Nephron (organoid): ENCODE measurements at regions not wholly inside any gene's neighbourhood (a gene's known extent, or its start where the extent isn't known, plus 50 kb on each side); places are given as distances from the start of the nearest gene placed in this dataset.

Source experiments
- H3K27ac Mint-ChIP-seq, 3 experiments: 2 replicates each; pipeline ENCODE4 v1.8.0; 2020; ENCODE audit warnings: mixed read lengths in 3 of 3, mild to moderate bottlenecking in 2 of 3, moderate library complexity in 1 of 3
- H3K27me3 Mint-ChIP-seq: 2 replicates; pipeline ENCODE4 v1.8.0; 2021; ENCODE audit warnings: low read depth, mild to moderate bottlenecking, moderate library complexity, mixed read lengths
- H3K36me3 Mint-ChIP-seq: 2 replicates; pipeline ENCODE4 v1.8.0; 2020; ENCODE audit warnings: low read depth, mixed read lengths
- H3K4me1 Mint-ChIP-seq: 2 replicates; pipeline ENCODE4 v1.8.0; 2020; ENCODE audit warnings: mixed read lengths
- H3K4me3 Mint-ChIP-seq, 3 experiments: 2 replicates each; pipeline ENCODE4 v1.8.0; 2020; ENCODE audit warnings: mild to moderate bottlenecking in 3 of 3, mixed read lengths in 3 of 3, moderate library complexity in 2 of 3
- H3K9me3 Mint-ChIP-seq: 2 replicates; pipeline ENCODE4 v1.8.0; 2020; ENCODE audit warnings: mixed read lengths
- TF ChIP-seq, protein P1 (sequence below), 3 experiments: fragments of 200-600 bp; sonication (generic); IDR thresholded peaks; one replicate each; pipeline ENCODE4 v1.5.0; 2021; ENCODE audit warnings: antibody characterized with exemption in 3 of 3; ENCODE audit not compliant: unreplicated experiment in 3 of 3

DNA sequence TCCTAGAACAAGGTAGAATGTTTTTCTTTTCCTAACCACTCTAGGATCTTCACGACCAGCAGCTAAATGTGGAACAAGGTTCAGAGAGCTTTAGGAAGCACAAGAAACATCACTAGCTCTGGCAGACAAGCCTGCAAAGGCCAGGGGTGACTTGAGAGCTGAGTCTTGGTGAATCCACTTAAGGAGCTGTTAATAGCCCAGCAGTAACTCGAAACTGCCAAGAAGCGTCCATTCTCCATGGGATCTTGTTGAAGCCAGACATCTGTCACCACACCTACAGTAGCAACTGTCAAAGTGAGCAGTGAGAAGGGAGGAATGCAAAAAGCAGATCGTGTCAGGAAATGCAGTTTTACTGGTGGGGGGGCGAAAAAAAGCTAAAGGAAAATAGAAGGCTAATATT is 87.2 kb downstream of the ATPSCKMT start:
- no peak overlapping the region for H3K27ac Mint-ChIP-seq
- no peak overlapping the region for H3K4me3 Mint-ChIP-seq
- H3K9me3 Mint-ChIP-seq: peaks cover 31% of the 10 kb centered on the region
- TF ChIP-seq, protein P1, sequence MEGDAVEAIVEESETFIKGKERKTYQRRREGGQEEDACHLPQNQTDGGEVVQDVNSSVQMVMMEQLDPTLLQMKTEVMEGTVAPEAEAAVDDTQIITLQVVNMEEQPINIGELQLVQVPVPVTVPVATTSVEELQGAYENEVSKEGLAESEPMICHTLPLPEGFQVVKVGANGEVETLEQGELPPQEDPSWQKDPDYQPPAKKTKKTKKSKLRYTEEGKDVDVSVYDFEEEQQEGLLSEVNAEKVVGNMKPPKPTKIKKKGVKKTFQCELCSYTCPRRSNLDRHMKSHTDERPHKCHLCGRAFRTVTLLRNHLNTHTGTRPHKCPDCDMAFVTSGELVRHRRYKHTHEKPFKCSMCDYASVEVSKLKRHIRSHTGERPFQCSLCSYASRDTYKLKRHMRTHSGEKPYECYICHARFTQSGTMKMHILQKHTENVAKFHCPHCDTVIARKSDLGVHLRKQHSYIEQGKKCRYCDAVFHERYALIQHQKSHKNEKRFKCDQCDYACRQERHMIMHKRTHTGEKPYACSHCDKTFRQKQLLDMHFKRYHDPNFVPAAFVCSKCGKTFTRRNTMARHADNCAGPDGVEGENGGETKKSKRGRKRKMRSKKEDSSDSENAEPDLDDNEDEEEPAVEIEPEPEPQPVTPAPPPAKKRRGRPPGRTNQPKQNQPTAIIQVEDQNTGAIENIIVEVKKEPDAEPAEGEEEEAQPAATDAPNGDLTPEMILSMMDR (IDR thresholded peaks at IDR 0.05; ENCODE audit: unreplicated experiment in 3 of 3): no peak
- peaks cover 14% of the 10 kb centered on the region for H3K4me1 Mint-ChIP-seq
- H3K27me3 Mint-ChIP-seq: peaks cover 8% of the 10 kb centered on the region
- H3K36me3 Mint-ChIP-seq: peaks cover 7% of the 10 kb centered on the region

DNA sequence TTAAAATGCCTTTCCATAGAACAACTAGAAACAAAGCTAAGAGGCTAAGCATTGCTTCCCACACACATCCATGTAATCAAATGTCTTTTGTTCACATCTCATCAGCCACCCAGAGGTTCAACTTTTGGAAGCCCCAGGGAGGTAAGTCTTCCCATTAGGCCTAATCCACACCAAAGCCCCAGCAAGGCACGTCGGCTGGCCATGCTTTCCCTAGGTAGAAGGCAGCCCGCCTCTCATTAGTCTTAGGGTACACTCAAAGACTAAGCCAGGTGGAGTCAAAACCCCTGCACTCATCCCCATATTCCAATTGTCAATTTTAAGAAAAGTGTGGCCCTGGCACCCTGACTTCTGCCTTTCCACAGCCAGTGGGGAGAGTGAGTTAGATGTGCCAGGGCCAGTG is 87.9 kb downstream of the ATPSCKMT start:
- TF ChIP-seq, protein P1 (IDR thresholded peaks at IDR 0.05; ENCODE audit: unreplicated experiment in 3 of 3): no peak
- peaks cover 8% of the 10 kb centered on the region for H3K27me3 Mint-ChIP-seq
- H3K4me3 Mint-ChIP-seq: no peak overlapping the region
- H3K4me1 Mint-ChIP-seq: peaks cover 17% of the 10 kb centered on the region
- peaks cover 30% of the 10 kb centered on the region for H3K9me3 Mint-ChIP-seq
- H3K36me3 Mint-ChIP-seq: peaks cover 7% of the 10 kb centered on the region
- no peak overlapping the region for H3K27ac Mint-ChIP-seq

DNA sequence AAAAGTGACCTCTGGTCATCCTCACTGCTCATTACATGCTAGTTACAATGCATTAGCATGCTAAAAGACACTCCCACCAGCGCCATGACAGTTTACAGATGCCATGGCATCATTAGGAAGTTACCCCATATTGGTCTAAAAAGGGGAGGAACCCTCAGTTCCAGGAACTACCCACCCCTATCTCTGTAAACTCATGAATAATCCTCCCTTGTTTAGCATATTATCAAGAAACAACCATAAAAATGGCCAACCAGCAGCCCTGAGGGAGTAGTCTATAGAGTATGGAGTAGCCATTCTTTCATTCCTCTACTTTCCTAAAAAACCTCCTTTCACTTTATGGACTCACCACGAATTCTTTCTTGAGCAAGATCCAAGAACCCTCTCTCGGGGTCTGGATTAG is 89.4 kb downstream of the ATPSCKMT start:
- TF ChIP-seq, protein P1 (IDR thresholded peaks at IDR 0.05; ENCODE audit: unreplicated experiment in 3 of 3): no peak
- peaks cover 17% of the 10 kb centered on the region for H3K4me1 Mint-ChIP-seq
- H3K36me3 Mint-ChIP-seq: no peaks in the 10 kb centered on the region
- H3K27ac Mint-ChIP-seq: no peak overlapping the region
- peaks cover 8% of the 10 kb centered on the region for H3K27me3 Mint-ChIP-seq
- H3K9me3 Mint-ChIP-seq: peaks cover 16% of the 10 kb centered on the region
- H3K4me3 Mint-ChIP-seq: no peak overlapping the region

DNA sequence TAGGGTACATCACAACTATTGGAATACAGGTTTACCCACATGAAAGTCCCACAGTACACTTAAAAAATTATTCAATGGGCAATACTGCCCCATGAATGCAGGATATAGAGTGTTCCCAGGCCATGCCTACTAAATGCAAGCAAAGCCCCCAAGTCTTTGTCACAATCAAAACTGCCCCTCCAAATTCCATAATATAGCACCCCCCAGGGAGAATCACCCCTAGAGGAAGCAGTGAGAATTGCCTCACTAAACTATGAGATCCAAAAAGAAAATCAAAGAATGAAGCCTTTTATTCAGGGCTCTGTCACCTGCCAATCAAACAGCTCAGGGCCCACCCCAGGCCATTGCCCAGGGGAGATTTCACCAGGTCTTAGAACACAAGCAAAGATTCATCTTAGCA is 90.8 kb downstream of the ATPSCKMT start:
- Mint-ChIP-seq H3K27me3 (peaks cover 8% of the 10 kb centered on the region), H3K36me3 (no peaks in the 10 kb centered on the region), H3K4me1 (peaks cover 17% of the 10 kb centered on the region), H3K9me3 (peaks cover 4% of the 10 kb centered on the region), H3K4me3 (no peak overlapping the region), H3K27ac (no peak overlapping the region)
- TF ChIP-seq, protein P1 (IDR thresholded peaks at IDR 0.05; ENCODE audit: unreplicated experiment in 3 of 3): no peak

DNA sequence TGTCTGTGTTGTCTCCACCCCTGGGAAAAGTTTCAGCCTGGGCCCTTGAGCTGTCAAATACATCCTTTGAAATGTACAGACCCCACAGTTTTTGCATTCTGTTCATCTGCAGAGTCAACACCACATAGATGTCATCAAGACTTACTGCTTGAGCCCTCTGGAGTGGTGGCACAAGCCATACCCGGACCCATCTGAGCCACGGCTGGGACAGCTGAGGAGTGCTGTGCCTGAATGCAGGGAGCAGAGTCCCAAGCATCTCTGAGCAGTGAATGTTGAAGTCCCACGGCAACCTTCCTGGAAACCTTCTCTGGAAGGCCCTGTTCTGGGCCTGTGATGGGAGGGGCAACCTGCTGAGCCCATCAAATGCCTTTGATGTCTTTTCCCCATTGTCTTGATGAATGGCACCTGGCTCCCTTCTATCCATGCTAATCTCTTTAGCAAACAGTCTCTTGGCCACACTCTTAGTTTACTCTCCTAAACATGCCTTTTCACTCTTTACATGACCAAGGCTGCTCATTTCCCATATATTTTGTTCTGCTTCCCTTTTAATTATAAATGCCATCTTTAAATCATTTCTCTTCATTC is 92.5 kb downstream of the ATPSCKMT start:
- H3K36me3 Mint-ChIP-seq: no peaks in the 10 kb centered on the region
- TF ChIP-seq, protein P1 (IDR thresholded peaks at IDR 0.05; ENCODE audit: unreplicated experiment in 3 of 3): no peak
- H3K4me3 Mint-ChIP-seq: no peak overlapping the region
- peaks cover 11% of the 10 kb centered on the region for H3K4me1 Mint-ChIP-seq
- H3K27ac Mint-ChIP-seq: no peak overlapping the region
- no peaks in the 10 kb centered on the region for H3K27me3 Mint-ChIP-seq
- no peaks in the 10 kb centered on the region for H3K9me3 Mint-ChIP-seq

DNA sequence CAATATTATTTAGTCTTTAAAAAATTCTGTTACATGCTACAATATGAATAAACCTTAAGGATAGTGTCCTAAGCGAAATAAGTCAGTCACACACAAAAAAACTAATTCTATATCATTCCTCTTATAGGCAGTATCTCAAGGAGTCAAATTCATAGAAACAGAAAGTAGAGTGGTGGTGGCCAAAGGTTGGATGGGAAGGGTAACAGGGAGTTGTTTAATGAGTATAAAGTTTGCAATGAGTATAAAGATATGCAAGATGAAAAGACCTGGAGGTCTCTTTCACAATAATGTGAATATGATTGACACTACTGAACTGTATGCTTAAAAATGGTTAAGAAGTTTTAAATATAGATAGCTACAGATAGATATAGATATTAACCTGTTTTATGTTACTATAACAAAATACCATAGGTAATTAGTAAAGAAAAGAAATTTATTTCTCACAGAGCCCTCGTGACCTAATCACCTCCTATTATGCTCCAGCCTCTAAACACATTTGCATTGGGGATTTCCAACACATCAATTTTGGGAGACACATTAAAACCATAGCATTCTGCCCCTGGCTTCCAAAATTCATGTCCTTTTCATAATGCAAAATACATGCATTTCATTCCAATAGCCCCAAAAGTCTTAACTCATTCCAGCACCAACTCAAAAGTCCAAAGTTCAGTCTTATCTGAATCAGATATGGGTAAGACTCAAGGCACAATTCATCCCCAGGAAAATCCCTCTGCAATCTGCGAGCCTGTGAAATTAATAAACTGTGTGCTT is 93.6 kb downstream of the ATPSCKMT start:
- TF ChIP-seq, protein P1 (IDR thresholded peaks at IDR 0.05; ENCODE audit: unreplicated experiment in 3 of 3): no peak
- no peaks in the 10 kb centered on the region for H3K36me3 Mint-ChIP-seq
- H3K4me1 Mint-ChIP-seq: peaks cover 5% of the 10 kb centered on the region
- no peaks in the 10 kb centered on the region for H3K9me3 Mint-ChIP-seq
- no peak overlapping the region for H3K4me3 Mint-ChIP-seq
- H3K27me3 Mint-ChIP-seq: no peaks in the 10 kb centered on the region
- H3K27ac Mint-ChIP-seq: no peak overlapping the region
